Hypothalamus (tissue), 51 donors: ENCODE measurements at regions not wholly inside any gene's neighbourhood (a gene's known extent, or its start where the extent isn't known, plus 50 kb on each side); places are given as distances from the start of the nearest gene placed in this dataset.
"Not testable (repeated sequence)": the region's sequence is repeated elsewhere in the genome, so short reads cannot be mapped to it uniquely, and the experiment has no call there.

Experiments
- DNase-seq, 51 donors: peaks; one replicate each; lab custom pipeline; 2025; lab: John Stamatoyannopoulos, UW

GRCh38 chr2:88984079-88984478 is 292.6 kb downstream of the RPIA start:
- not testable (repeated sequence) for DNase-seq

- DNase-seq, result peak in 1 of 51 donors; percentile 2
Measured at GRCh38 chr2:88986721-88987330, 295.4 kb downstream of the RPIA start.

GRCh38 chr2:88988617-88989016 is 297.1 kb downstream of the RPIA start:
- not testable (repeated sequence) for DNase-seq

GRCh38 chr2:88992819-88993218 is 301.3 kb downstream of the RPIA start:
- DNase-seq, result not testable (repeated sequence)

DNA sequence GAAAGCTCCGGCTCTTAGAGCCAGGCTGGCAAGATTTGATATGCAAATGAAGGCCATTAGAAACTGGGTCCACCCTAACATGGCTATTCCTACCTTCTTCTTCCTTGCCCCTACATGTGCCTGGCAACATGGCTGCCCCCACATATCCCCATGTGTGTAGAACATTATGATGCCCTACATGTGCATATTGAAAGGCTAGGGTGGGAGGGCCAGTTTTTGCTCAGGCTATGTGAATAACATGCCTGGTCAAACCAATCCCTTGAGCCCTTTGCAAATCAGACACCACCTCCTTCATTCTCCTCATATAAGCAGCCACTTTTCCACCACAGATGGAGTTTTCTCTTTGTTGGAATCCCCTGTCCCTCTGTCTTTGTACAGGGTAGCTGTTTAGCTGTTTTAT is 303.4 kb downstream of the RPIA start:
- not testable (repeated sequence) for DNase-seq

DNA sequence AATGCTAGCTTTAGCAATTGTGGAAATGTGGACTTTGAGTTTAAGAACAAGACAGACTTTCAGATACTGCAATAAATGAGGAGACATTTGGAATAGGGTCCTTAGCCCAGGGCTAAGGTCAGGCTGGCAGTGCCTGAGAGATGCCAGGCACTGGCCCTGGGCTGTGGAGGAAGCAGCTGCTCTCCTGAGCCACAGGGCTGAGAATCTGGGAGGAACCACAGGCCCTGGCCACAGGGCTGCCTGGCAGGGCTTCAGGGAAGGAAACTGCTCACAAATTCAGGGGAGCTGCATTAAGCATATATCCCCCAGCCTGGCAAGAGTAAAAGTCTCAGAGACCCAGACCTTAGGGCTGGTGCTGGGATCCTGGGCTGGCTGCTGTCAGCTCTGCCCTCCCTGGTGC is 305.1 kb downstream of the RPIA start:
- DNase-seq, result not testable (repeated sequence)

- DNase-seq, result no peak
Measured at GRCh38 chr2:88999365-88999764, 307.9 kb downstream of the RPIA start.

- no peak for DNase-seq
Measured at GRCh38 chr2:89000235-89000634, 308.8 kb downstream of the RPIA start.

DNA sequence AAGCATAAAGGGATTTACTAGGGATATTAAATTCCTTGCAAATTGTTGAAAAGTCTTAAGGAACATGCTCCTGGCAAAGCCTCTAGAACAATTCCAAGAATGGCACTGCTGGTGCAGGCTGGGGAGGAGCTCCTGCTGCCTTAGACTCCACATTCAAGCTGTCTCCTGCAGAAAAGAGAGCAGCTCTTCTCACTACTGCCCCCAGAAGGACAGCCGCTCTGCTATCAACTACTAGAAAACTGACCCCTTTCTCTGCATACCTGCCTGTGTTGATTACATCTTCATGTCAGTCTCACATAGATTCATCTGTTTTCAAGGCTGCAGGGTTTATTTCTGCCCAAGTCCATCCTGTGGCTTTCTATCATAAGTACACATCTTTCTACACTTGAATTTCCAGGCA is 312.8 kb downstream of the RPIA start:
- DNase-seq, result not testable (repeated sequence)

DNA sequence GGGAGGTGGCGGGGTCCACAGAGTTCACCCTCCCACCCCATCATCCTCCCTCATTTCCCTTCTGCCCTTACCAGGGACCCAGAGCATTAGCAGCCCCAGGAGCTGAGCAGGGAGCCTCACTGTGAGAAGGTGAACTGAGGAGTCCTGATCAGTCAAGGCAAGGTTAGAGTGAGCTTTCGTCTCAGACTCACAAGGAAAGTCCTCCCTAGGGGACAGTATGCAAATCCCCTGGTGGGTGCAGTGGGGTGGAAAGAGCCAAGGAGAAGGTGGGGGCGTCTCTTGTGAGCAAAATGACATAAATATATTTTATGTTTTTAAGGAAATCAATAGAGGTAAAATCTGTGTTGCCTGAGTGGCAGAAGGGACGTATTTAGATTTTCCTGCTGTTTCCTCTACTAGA is 329.1 kb downstream of the RPIA start:
- not testable (repeated sequence) for DNase-seq

- DNase-seq, result not testable (repeated sequence)
Measured at GRCh38 chr2:89026296-89026695, 334.8 kb downstream of the RPIA start.

- not testable (repeated sequence) for DNase-seq
Measured at GRCh38 chr2:89027115-89027514, 335.6 kb downstream of the RPIA start.

DNA sequence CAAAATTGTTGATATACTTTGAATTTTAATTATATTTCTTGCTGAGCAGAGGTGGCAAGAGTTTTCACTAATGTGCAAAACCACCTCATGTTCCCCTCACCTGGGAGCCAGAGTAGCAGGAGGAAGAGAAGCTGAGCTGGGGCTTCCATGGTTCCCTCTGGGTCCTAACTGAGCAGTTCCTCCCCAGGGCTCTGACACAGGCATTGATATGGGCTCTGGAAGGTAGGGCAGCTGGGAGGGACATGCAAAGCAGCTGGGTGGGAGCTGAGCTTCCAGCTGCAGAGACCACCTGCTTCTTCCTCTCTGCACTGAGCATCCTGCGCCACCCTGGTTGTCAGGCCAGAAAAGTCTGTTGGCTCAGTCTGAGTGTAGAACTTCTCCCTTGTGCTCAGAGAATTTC is 336.1 kb downstream of the RPIA start:
- not testable (repeated sequence) for DNase-seq

DNA sequence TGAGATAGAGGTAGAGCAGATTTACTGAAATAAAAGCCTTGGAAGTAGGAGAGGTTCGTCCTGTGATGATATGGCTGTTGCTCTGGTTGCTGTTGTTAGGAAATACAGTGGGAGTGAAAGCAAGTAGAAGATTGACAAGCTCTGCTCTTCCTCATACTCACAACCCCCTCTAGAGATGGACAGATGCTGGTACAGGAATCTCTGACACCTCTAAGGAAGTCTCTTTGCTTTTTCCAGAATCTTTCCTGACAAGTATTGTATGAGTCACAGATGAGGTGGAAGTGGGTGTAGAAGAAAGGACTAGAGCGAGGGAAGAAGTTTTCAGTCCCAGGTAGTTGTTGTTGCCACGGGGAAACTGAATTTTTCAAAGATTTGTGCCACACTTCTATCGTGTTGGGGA is 337.8 kb downstream of the RPIA start:
- not testable (repeated sequence) for DNase-seq

DNA sequence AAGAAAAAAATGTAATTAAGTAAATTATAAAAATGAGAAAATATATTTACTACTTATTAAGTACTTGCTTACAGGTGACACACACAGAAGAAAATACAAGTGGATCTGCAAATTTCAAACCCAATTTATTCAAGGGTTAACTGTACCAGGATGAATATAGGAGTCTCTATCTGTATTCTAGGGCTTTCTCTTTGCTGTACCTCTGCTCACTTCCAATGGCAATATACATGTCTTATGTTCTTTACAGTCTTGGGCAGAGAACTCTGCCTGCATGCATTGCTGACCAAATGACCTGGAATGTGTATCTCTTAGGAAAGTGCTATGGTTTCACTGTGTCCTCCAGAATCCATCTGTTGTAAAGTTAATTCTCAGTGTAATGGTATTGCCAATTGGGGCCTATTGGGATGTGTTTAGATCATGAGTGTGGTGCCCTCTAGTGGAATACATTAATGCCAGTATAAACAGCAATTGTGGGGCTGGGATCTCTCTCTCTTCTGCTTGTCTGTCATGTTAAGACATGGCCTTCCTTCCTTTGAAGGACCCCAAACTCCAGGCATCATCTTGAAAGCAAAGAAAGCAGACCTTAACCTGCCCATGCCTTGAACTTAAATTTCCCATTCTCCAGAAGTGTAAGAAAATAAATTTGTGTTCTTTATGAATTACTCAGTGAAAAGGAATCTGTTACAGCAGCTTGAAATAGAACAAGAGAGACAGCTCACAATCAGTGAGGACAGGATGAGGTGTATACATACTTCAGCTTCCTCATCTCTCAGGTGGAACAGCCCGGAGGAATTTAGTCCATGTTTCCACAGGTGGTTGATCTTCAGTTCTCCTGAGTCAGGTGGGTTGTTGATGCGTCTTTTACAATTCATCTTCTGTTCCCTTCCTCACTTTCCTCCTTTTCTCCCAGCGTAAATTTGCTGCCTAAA is 356.9 kb downstream of the RPIA start:
- peak in 10 of 51 donors; percentile 1 to 34 (median 14) for DNase-seq

GRCh38 chr2:89058616-89059015 is 367.1 kb downstream of the RPIA start:
- DNase-seq, result not testable (repeated sequence)

DNA sequence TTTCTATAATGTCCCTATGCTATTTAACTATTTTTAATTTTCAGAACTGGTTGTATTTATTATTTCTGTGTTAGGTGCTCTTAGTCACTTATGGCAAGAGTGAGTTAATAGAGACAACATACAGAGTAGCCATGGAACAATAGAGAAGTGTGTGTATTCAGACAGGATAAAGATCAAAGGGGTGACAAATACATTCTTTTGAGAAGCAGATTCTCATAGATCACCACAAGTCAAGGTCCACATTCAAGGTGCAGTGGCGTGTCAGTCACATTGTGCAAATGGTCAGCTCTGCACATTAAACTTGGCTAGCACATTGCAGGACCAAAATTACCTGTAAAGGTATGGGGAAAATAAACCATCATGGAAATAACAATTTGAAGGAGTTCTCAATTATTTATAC is 369.7 kb downstream of the RPIA start:
- DNase-seq, result not testable (repeated sequence)

- not testable (repeated sequence) for DNase-seq
Measured at GRCh38 chr2:89076771-89077170, 385.3 kb downstream of the RPIA start.

DNA sequence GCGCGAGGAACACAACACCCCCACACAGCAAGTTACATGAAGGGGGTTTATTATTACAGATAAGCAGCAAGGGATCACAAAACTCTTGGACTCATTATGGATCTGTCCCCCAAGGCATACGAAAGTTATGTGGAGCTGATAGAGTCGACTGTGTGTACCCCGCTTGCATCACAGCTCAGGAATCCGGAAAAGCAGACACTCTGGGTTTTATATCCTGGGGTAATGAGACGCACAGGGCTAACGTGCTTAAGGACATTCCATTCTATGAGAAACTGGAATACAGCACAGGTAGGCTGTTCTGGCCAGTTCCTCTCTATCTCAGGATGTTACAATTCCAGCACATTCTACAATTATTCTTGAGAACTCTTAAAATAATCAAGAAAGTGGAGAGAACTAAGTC is 401.4 kb downstream of the RPIA start:
- not testable (repeated sequence) for DNase-seq

DNA sequence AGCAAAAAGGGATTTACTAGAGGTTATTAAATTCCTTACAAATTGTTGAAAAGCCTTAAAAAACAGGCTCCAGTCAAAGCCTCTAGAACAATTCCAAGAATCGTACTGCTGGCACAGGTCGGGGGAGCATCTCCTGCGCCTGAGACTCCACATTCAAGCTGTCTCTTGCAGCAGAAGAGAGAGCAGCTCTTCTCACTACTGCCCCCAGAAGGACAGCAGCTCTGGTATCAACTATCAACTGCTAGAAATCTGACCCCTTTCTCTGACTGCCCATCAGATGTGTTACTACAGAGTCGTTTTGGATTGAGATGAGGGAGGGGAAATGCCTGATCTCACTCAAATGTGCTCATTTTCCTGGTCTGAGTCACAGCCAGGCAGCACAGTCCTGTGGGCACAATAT is 403.6 kb downstream of the RPIA start:
- not testable (repeated sequence) for DNase-seq

DNA sequence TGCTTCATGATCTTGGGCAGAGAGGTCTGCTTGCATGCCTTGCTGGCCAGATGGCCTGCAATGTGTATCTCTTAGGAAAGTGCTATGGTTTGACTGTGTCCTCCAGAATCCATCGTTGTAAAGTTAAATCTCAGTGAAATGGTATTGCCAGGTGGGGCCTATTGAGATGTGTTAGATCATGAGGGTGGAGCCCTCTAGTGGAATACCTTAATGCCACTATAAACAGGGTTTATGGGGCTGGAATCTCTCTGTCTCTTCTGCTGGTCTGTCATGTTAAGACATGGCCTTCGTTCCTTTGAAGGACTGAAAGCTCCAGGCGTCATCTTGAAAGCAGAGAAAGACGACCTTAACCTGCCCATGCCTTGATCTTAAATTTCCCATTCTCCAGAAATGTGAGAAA is 411.1 kb downstream of the RPIA start:
- DNase-seq, result not testable (repeated sequence)
